Stimulated activated CD4-positive, alpha-beta T cell treated with anti-CD3 and anti-CD28 coated beads, Interleukin-4, amount 100 ng/mL, for 1 hour (primary cell): ENCODE measurements at regions not wholly inside any gene's neighbourhood (a gene's known extent, or its start where the extent isn't known, plus 50 kb on each side); places are given as distances from the start of the nearest gene placed in this dataset.
"Not testable (repeated sequence)": the region's sequence is repeated elsewhere in the genome, so short reads cannot be mapped to it uniquely, and the experiment has no call there.

Experiments used
- DNase-seq: peaks from one replicate; pipeline ENCODE4 v3.0.0-alpha.2; 2020

GRCh38 chr10:64369885-64370773 lies 848.9 kb downstream of the REEP3 start:
- no peak for DNase-seq

DNA sequence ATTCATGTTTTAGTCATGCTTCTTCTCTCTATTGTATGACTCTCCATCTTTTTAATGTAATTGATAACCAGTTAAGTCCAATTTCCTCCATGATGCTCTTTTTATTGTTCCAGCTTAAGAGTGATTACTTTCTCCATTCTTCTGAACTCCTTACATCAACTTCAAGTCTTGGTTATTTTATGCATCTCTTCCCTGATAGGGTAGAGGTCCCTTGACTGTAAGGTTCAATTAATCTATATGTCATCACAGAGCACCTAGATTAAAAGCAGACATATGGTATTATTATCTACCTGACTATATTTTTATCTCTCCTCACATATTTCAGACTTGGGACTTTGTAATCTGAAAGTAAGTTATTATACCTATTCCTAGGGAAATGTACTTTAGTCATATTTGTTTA lies 853.1 kb downstream of the REEP3 start:
- no peak for DNase-seq

DNA sequence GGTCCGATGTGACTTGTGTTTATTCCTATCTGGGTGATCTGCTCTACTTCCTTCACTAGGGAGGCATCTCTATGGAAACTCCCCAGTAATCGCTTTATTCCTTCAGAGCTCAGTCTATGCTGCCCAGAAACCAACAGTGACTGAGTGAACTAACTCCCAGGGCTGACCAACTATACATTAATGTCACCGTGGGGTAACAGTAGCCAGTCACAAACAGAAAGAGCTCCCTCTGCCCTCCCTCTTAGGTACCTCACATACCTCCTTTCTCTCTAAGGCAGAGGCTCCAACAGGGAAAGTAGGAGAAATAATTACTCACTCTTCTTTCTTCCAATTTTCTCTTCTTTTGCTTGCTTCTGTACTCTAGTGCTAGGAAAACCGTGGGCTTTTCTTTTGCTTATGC lies 855.0 kb downstream of the REEP3 start:
- DNase-seq: no peak

DNA sequence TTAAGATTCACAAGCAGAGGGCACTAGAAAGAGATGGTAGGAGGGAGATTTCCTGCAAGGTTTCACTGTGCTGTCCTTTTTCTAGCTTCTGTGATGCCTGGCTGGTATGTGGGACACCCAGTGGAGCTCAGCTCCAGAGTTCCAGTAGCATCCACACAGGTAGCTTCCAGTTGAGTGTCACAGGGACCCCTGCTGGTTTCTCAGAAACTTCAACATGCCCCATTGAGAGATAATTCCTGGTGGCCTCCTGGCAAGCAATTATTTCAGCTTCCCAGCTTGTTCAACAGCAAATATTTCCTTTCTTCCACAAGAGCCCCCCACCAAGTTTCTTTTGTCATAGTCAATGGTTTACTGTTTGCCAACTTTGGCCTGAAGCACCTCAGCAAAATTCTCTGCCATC lies 858.7 kb downstream of the REEP3 start:
- no peak for DNase-seq

DNA sequence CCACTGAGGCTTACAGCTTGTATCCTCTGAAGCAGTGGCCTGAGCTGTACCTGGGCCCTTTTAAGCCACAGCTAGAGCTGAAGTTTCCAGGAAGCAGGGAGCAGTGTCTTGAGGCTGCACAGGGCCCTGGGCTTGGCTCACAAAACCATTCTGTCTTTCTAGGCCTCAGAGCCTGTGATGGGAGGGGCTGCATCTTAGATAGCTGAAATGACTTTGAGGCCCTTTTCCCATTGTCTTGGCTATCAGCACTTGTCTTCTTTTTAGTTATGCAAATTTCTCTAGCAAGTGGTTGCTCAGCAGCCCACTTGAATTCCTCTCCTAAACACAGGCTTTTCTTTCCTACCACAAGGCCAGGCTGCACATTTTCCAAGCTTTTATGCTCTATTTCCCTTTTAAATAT lies 864.2 kb downstream of the REEP3 start:
- no peak for DNase-seq

- no peak for DNase-seq
These were observed 873.5 kb downstream of the REEP3 start for GRCh38 chr10:64394744-64395143.

- DNase-seq: no peak
These were observed 875.0 kb downstream of the REEP3 start for GRCh38 chr10:64396105-64396708.

DNA sequence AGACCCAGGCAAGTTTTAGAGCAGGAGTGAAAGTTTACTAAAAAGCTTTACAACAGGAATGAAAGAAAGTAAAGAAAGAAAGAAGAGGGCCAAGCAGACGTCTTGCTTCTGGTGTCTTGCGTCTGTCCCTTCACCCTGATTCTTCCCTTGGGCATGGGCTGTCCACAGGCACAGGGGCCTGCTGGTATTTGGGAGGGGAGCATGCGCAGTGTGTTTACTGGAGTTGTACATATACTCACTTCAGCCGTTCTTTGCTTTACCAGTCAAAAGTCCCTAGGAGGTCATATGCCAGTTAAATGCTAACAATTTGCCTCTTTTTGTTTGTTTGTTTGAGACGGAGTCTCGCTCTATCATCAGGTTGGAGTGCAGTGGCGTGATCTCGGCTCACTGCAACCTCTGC lies 875.9 kb downstream of the REEP3 start:
- DNase-seq: no peak

- DNase-seq: no peak
These were observed 887.4 kb downstream of the REEP3 start for GRCh38 chr10:64408391-64409183.

- no peak for DNase-seq
These were observed 888.1 kb downstream of the REEP3 start for GRCh38 chr10:64409349-64409748.

DNA sequence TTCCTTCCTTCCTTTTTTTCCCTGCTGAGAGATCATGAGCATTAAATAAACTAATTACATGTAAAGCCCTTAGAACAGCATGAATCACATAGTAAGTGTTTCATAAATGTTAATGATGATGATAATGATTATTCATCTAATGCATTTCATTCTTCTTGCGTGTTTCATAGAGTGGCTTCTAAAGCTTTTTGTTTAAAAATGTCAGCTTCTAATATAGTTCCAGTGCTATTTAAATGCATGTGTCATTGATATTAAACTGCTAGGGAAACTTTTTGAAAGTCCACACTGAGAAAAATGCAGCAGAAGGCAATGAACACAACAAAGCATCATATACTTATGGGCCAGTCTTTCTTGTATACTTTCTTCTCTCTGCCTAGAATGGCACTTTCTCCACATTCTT lies 894.8 kb downstream of the REEP3 start:
- DNase-seq: no peak

DNA sequence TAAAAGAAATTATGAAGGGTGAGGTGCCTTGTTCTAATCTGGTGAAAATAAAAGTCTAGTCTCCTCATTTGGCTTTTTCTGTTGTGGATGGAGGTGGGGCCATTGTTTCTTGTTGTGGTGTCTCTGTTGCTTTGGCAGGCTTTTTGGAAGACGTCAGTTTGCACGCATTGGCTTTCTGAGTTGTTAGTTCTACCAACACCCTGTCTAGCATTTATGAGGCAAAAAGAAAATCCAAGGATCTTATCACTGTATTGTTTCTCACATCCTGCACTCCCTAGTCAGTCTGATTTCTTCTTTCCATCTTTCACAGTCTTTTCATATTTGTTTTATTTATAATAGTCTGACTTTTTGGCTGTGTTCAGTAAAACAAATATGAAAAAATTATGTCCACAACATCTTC lies 898.3 kb downstream of the REEP3 start:
- no peak for DNase-seq

GRCh38 chr10:64426745-64427144 lies 905.5 kb downstream of the REEP3 start:
- DNase-seq: no peak

GRCh38 chr10:64430690-64431323 lies 909.6 kb downstream of the REEP3 start:
- DNase-seq: no peak

DNA sequence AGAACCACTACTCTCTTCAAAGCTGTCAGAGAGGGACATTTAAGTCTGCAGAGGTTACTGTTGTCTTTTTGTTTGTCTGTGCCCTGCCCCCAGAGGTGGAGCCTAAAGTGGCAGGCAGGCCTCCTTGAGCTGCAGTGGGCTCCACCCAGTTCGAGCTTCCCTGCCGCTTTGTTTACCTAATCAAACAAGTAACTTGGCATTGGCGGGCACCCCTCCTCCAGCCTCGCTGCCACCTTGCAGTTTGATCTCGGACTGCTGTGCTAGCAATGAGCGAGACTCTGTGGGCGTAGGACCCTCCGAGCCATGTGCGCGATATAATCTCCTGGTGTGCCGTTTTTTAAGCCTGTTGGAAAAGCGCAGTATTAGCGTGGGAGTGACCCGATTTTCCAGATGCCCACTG lies 920.7 kb downstream of the REEP3 start:
- not testable (repeated sequence) for DNase-seq

DNA sequence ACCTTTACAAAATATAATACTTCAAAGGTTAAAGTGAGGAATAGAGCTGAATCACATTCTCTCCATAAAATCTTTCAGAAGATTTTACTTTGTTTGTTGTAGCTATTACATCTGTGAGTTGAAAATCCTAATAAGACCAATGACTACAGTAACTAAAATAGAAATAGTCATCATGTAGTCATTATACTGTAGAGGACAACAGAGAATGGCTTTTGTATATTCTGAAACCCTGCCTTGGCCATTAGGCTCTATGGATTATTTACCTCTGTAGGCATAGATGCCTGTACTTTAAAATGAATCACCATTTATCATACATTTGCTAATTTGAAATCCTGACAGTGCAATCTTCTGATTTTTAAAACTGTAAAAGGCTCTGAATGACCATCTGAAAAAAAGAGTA lies 923.0 kb downstream of the REEP3 start:
- no peak for DNase-seq

GRCh38 chr10:64444564-64444963 lies 923.4 kb downstream of the REEP3 start:
- no peak for DNase-seq

DNA sequence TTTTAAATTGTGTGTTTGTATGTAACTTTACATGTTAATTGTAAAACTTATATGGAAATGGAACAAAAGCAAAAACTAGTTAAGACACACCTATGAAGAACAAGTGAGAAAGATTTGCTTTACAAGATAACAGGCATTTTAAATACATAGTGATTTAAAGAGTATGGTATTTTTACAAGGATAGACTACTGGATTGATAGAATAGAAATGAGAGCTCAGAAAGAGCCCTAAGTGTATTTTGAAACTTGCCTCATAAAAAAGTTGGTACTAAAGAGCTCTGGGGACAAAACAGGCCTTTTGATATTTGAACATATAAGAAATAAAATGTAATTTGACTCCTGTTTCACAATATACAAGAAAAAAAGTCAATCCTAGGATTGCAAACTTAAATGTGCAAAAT lies 928.4 kb downstream of the REEP3 start:
- no peak for DNase-seq

DNA sequence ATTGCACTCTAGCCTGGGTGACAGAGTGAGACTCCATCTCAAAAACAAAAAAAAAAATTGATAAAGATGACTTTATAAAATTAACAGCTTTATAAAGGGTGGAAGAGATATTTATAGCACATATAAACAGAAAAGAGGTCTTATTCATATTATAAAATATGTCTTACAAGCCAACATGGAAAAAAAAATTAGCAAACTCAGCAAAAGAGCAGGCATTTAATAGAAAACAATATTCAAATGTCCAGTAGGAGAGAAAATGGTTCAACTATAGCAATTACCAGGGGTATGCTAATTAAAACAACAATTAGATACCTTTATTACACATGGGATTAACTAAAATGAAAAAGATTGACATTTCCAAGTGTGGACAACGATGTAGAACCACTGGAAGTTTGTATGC lies 929.1 kb downstream of the REEP3 start:
- DNase-seq: no peak

DNA sequence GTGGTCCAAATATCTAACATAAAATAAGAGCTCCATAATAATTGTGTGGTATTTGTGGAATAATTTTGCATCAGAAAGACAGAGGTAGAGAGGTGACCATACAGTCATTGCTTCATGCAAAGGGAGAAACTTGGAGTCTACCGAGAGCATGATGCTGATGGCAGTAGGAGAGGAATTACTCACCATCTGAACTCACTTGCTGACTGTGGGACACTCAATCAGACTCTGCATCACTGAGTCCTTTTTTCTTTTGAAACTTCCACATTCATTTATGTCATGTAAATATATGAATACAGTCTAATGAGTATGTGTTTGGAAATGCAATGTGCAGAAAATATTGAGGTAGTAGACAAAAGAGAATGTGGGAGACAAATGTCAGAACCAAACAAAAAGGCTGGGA lies 933.8 kb downstream of the REEP3 start:
- DNase-seq: no peak

DNA sequence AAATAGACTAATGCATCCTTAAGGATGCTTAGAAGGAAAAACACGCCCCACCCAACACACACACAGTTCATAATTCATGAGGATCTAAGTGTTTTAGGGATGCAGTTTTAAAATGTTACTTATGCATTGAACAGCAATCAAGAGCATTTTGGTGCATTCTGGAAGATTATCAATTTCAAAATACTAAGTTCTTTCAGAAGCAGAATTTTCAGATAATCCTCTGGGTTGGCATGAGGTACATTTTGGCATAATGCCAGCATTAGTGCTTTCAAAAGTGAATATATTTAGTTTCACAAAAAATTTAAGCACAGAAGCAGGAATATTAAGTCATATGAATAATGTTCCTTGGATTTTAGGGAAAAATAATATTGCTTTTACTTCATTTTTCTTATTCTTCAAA lies 937.1 kb downstream of the REEP3 start:
- no peak for DNase-seq

DNA sequence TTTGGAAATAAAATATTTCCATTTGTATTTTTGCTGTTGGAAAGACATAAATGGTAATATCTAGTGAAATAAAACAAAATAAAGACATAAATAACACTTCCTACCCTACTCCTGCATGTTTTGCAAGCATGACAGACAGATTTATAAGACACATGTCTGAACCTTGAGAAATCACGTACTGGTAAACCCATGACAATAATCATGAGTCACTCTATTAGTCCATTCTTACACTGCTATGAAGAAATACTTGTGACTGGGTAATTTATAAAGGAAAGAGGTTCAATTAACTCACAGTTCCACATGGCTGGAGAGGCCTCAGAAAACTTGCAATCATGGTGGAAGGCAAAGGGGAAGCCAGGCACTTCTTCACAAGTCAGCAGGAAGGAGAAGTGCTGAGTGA lies 942.2 kb downstream of the REEP3 start:
- DNase-seq: no peak

GRCh38 chr10:64465653-64466052 lies 944.5 kb downstream of the REEP3 start:
- DNase-seq: no peak
